GM20000 (cell line): ENCODE measurements at regions not wholly inside any gene's neighbourhood (a gene's known extent, or its start where the extent isn't known, plus 50 kb on each side); places are given as distances from the start of the nearest gene placed in this dataset.

Source experiments
- DNase-seq: peaks from one replicate; pipeline ENCODE4 v3.0.0; 2012; ENCODE audit warnings: low spot score
- TF ChIP-seq, protein P1 (sequence below): IDR thresholded peaks from 2 replicates; pipeline ENCODE4 v1.5.1; 2012; ENCODE audit warnings: mild to moderate bottlenecking, control low read depth; ENCODE audit errors: extremely low read depth, missing control alignments

DNA sequence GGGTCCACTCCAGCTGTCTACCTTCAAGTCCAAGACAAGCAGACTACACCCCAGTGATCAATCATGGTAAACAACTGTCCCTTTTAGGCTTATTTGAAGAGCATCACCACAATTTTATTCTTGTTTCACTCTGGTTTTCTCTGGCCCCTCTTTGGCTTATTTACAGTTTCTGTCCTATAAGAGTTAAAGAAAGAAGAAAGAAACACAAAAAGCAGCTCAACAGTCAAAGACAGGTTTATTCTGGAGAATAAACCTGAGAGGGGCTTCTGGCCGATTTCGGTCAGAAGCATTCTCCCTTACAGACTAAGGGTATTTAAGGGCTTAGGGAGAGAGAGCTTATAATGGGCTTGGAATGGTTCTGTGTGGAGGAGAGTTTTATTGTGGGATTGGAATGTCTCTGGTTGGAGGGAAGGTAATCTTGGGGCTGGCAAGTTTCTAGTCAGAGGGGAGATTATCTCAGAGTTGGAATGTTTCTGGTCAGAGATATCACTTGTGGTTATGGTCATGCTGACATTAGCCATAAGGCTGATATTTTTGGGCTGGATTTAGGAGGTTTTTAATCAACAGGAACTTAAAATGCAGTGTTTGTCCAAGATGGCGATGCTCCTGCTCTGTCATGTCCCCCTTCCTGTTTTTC lies 161.0 kb downstream of the URB2 start:
- TF ChIP-seq, protein P1, sequence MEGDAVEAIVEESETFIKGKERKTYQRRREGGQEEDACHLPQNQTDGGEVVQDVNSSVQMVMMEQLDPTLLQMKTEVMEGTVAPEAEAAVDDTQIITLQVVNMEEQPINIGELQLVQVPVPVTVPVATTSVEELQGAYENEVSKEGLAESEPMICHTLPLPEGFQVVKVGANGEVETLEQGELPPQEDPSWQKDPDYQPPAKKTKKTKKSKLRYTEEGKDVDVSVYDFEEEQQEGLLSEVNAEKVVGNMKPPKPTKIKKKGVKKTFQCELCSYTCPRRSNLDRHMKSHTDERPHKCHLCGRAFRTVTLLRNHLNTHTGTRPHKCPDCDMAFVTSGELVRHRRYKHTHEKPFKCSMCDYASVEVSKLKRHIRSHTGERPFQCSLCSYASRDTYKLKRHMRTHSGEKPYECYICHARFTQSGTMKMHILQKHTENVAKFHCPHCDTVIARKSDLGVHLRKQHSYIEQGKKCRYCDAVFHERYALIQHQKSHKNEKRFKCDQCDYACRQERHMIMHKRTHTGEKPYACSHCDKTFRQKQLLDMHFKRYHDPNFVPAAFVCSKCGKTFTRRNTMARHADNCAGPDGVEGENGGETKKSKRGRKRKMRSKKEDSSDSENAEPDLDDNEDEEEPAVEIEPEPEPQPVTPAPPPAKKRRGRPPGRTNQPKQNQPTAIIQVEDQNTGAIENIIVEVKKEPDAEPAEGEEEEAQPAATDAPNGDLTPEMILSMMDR: no peak
- no peak for DNase-seq

DNA sequence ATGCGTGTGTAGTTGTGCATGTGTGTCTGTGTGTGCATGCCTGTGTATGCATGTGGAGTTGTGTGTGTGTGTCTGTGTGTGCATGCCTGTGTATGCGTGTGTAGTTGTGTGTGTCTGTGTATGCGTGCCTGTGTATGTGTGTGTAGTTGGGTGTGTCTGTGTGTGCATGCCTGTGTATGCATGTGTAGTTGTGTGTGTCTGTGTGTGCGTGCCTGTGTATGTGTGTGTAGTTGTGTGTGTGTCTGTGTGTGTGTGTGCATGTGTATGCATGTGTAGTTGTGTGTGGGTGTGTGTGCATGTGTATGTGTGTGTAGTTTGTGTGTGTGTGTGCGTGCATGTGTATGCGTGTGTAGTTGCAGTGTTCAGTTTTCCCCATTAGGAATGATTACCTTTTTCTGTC lies 162.0 kb downstream of the URB2 start:
- no peak for DNase-seq
- TF ChIP-seq, protein P1: no peak

DNA sequence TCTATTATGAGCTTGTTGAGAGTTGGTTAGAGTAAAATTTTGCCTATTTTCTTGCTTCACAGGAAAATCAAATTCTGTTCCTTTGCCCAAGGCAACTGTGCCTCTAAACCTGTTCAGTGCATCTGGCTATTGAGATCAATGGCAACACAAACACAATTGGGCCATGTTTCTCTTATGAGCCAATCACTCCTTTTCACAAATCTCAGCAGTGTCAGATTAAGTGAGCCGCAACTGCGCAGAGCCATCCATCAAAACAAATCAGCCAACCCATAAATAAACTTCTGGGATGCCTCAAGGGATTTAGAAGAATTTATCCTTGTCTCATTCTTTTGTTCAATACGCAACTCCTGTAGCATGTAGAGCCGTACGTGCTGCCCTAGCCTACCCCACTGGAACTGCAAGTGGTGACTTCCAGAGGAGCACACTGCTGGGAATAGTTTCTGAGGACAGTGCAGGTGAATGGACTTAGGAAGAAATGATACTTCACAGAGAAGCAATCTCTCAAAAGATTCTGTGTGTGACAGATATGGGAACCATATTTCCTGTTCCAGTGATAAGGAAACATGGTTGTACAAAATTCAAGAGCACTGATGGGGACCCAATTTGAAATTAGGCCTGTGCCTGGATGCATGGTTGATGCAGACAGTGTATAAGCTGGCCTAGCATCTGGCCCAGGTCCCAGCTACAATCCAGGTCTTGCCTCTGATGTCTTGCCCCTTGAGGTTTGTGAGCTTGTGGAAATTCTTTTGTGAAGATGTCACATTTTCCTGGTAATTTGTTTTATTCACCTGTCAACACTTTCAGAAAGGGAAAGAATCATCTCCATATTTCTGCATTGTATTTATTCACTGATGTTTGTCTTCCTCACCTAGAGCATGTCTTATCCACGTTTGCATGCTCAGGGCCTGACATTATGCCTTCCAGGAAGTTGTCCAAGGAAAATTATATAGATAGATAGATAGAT lies 166.2 kb downstream of the URB2 start:
- DNase-seq: no peak

GRCh38 chr1:229793488-229793887 lies 167.4 kb downstream of the URB2 start:
- DNase-seq: no peak
- TF ChIP-seq, protein P1: no peak

More for the DNA sequence above, 166.2 kb downstream of the URB2 start:
- TF ChIP-seq, protein P1: no peak

GRCh38 chr1:229798558-229798957 lies 172.5 kb downstream of the URB2 start:
- TF ChIP-seq, protein P1: no peak
- DNase-seq: no peak

DNA sequence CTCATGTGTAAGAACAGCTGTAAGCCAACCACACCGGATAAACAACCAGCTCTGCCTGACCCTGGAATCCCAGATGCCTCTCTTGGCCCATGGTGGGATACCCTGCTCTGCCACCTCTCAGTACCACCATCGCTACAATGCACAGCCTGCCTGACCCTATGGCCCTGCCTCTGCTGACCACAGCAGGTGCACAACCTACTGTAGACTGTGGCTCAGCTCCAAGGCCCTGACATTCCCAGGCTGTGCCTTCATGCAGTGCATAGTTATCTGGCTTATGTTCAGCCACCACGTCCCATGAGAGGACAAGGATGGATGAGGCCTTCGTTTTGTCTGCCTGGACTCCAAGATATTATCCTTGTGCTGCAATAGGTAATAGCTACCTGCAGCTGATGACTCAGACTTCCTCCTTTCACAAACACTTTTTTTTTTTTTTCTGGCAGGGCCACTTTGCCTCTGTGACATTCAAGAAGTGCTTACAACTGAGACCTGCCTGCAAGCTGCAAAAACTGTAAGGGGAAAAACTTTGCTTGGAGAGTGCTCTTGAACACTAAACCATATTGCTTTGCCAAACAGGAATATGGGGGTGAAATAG lies 177.7 kb downstream of the URB2 start:
- TF ChIP-seq, protein P1: no peak
- DNase-seq: no peak

DNA sequence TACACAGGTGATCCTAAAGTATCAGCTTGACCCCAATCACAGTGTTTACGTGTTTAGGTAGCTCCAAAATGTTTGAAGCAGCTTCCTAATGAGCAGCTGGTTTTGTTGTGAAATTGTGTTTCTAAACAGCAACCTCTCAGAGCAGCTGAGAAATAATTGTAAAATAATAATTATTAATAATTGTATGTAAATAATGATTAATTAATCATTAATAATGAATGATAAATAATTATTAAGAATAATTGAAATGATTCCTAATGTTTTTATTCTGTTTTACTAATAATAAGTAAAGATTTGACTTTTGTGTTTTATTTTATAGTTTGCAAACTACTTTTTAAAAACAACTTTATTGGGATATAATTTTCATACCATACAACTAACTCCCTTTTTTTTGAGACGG lies 182.2 kb downstream of the URB2 start:
- DNase-seq: no peak
- TF ChIP-seq, protein P1: no peak
